GM19240 (cell line): ENCODE measurements at regions not wholly inside any gene's neighbourhood (a gene's known extent, or its start where the extent isn't known, plus 50 kb on each side); places are given as distances from the start of the nearest gene placed in this dataset.

ENCODE experiments used
- DNase-seq: peaks from one replicate; pipeline ENCODE4 v3.0.0; 2011; ENCODE audit warnings: low spot score; ENCODE audit not compliant: insufficient read length

GRCh38 chr15:93173369-93173768 lies 84.4 kb upstream of the RGMA start:
- DNase-seq: no peak

GRCh38 chr15:93171476-93171875 lies 82.5 kb upstream of the RGMA start:
- DNase-seq: no peak

- no peak for DNase-seq
Observed at GRCh38 chr15:93170329-93170728, 81.3 kb upstream of the RGMA start.

GRCh38 chr15:93168910-93169309 lies 79.9 kb upstream of the RGMA start:
- no peak for DNase-seq

- DNase-seq: no peak
Observed at GRCh38 chr15:93167291-93167690, 78.3 kb upstream of the RGMA start.

- DNase-seq: no peak
Observed at GRCh38 chr15:93166675-93167074, 77.7 kb upstream of the RGMA start.

GRCh38 chr15:93165734-93166470 lies 76.9 kb upstream of the RGMA start:
- DNase-seq: no peak

GRCh38 chr15:93164409-93164808 lies 75.4 kb upstream of the RGMA start:
- DNase-seq: no peak

- DNase-seq: no peak
Observed at GRCh38 chr15:93162560-93162959, 73.5 kb upstream of the RGMA start.

- no peak for DNase-seq
Observed at GRCh38 chr15:93159930-93160329, 70.9 kb upstream of the RGMA start.

- no peak for DNase-seq
Observed at GRCh38 chr15:93158097-93158900, 69.3 kb upstream of the RGMA start.

GRCh38 chr15:93154666-93155065 lies 65.7 kb upstream of the RGMA start:
- no peak for DNase-seq

- no peak for DNase-seq
Observed at GRCh38 chr15:93152951-93153350, 63.9 kb upstream of the RGMA start.

GRCh38 chr15:93152360-93152759 lies 63.3 kb upstream of the RGMA start:
- DNase-seq: no peak

GRCh38 chr15:93150910-93151881 lies 62.2 kb upstream of the RGMA start:
- no peak for DNase-seq

GRCh38 chr15:93146601-93147000 lies 57.6 kb upstream of the RGMA start:
- no peak for DNase-seq

GRCh38 chr15:93146196-93146595 lies 57.2 kb upstream of the RGMA start:
- DNase-seq: no peak

GRCh38 chr15:93144463-93145236 lies 55.6 kb upstream of the RGMA start:
- no peak for DNase-seq

GRCh38 chr15:93143186-93143585 lies 54.2 kb upstream of the RGMA start:
- no peak for DNase-seq

GRCh38 chr15:93141371-93141794 lies 52.4 kb upstream of the RGMA start:
- no peak for DNase-seq

- no peak for DNase-seq
Observed at GRCh38 chr15:93139436-93139835, 50.4 kb upstream of the RGMA start.
